ENCODE measurements at regions not wholly inside any gene's neighbourhood (a gene's known extent, or its start where the extent isn't known, plus 50 kb on each side); places are given as distances from the start of the nearest gene placed in this dataset.

- FAIRE-seq = no peak
Measured at GRCh38 chr1:232486006-232486405, 143.9 kb downstream of the SIPA1L2 start.

More at GRCh38 chr1:232486006-232486405, 143.9 kb downstream of the SIPA1L2 start:
- no peaks in the 10 kb centered on the region for H3K27me3 ChIP-seq (ENCODE audit: control insufficient read depth in 2 of 2, insufficient read depth in 2 of 2, low read length in 2 of 2)
- H3K4me1 ChIP-seq (replicated peaks in 1 of 2; ENCODE audit: control insufficient read depth in 2 of 2, insufficient read depth in 2 of 2, low read length in 2 of 2) = no peaks in the 10 kb centered on the region
- intact Hi-C loops (cut with micrococcal nuclease) (no loop called here), in situ Hi-C loops (cut with MboI) (no loop called here)
- H2AFZ ChIP-seq (ENCODE audit: low read depth, low read length) = no peak overlapping the region
- ATAC-seq (no peak), DNase-seq (ENCODE audit: extremely low read depth in 1 of 4, low spot score in 3 of 4) (no peak)
- H3K79me2 ChIP-seq (ENCODE audit: control insufficient read depth, insufficient read depth, low read length) = no peaks in the 10 kb centered on the region
- 0% methylated on average over 4 of the region's 5 CpGs for WGBS (ENCODE audit: insufficient coverage, low coverage, missing lambda C conversion rate)
- no peak overlapping the region for H3K27ac ChIP-seq (ENCODE audit: extremely low read depth, low read depth, low read length)
- no peaks in the 10 kb centered on the region for H3K36me3 ChIP-seq (ENCODE audit: control insufficient read depth, insufficient read depth, low read length)
- H3K9ac ChIP-seq (ENCODE audit: insufficient read depth in 1 of 2, low read depth in 2 of 2, low read length in 2 of 2) = no peak overlapping the region
- ChIA-PET CTCF (ENCODE audit: low intra/inter-chr PET ratio) (no interaction called here), POLR2A (no interaction called here)
- no TSS peak for BruUV-seq (replicated peaks)
- no peaks in the 10 kb centered on the region for H4K20me1 ChIP-seq (replicated peaks; ENCODE audit: control insufficient read depth, insufficient read depth, low read length)
- H3K4me3 ChIP-seq = no peak overlapping the region
- H3K9me3 ChIP-seq (replicated peaks; ENCODE audit: control insufficient read depth, insufficient read depth, low read depth, low read length) = no peaks in the 10 kb centered on the region
- TF ChIP-seq MNT (conservative IDR thresholded peaks at IDR 0.05) (no peak), HOXB6 (CRISPR knock-in tag; IDR thresholded peaks at IDR 0.05; ENCODE audit: borderline replicate concordance) (no peak), NFE2 (IDR thresholded peaks at IDR 0.05; ENCODE audit: low read depth) (no peak), TCF7 (IDR thresholded peaks at IDR 0.05; ENCODE audit: borderline replicate concordance) (no peak), POLR2AphosphoS5 (IDR thresholded peaks at IDR 0.05; ENCODE audit: control insufficient read depth, insufficient read depth, low read depth, low read length) (no peak), ZNF785 (CRISPR knock-in tag; IDR thresholded peaks at IDR 0.05) (no peak)
- H3K9me1 ChIP-seq (ENCODE audit: control insufficient read depth, insufficient read depth, low read length) = no peaks in the 10 kb centered on the region
- no peak overlapping the region for H3K4me2 ChIP-seq (ENCODE audit: insufficient read depth, low read length)

All from K562 (cell line).